Endodermal cell (in vitro differentiated cells): ENCODE measurements at regions not wholly inside any gene's neighbourhood (a gene's known extent, or its start where the extent isn't known, plus 50 kb on each side); places are given as distances from the start of the nearest gene placed in this dataset.

Experiments used
- DNase-seq: peaks from one replicate; pipeline ENCODE4 v3.0.0-alpha.2; 2017
- H3K27ac ChIP-seq: 2 replicates; pipeline ENCODE4 v1.5.1; 2013; ENCODE audit warnings: mild to moderate bottlenecking, low read depth, low read length, moderate library complexity
- H3K27me3 ChIP-seq: 2 replicates; pipeline ENCODE4 v1.6.1; 2013; ENCODE audit warnings: mild to moderate bottlenecking, low read length, moderate library complexity; ENCODE audit not compliant: insufficient read depth, control insufficient read depth, poor library complexity, severe bottlenecking
- H3K36me3 ChIP-seq: 2 replicates; pipeline ENCODE4 v1.7.0; 2013; ENCODE audit warnings: mild to moderate bottlenecking, low read length, moderate library complexity; ENCODE audit not compliant: control insufficient read depth, insufficient read depth
- H3K4me1 ChIP-seq: one replicate; pipeline ENCODE4 v1.7.0; 2013; ENCODE audit warnings: low read length; ENCODE audit not compliant: control insufficient read depth, insufficient read depth
- H3K4me3 ChIP-seq: 2 replicates; pipeline ENCODE4 v1.5.1; 2013; ENCODE audit warnings: mild to moderate bottlenecking, low read length, moderate library complexity
- H3K9ac ChIP-seq: 2 replicates; pipeline ENCODE4 v1.6.1; 2013; ENCODE audit warnings: mild to moderate bottlenecking, low read length, moderate library complexity; ENCODE audit not compliant: poor library complexity, severe bottlenecking; ENCODE audit errors: extremely low read depth
- H3K9me3 ChIP-seq: 2 replicates; pipeline ENCODE4 v1.6.1; 2013; ENCODE audit warnings: mild to moderate bottlenecking, low read length, moderate library complexity; ENCODE audit not compliant: control insufficient read depth
- H3K27ac Mint-ChIP-seq: 2 replicates; pipeline ENCODE4 v1.8.0; 2020; ENCODE audit warnings: mixed read lengths
- H3K27me3 Mint-ChIP-seq: 2 replicates; pipeline ENCODE4 v1.8.0; 2021; ENCODE audit warnings: mild to moderate bottlenecking, mixed read lengths; ENCODE audit not compliant: insufficient read depth
- H3K36me3 Mint-ChIP-seq: 2 replicates; pipeline ENCODE4 v1.8.0; 2020; ENCODE audit warnings: low read depth, mixed read lengths
- H3K4me1 Mint-ChIP-seq: 2 replicates; pipeline ENCODE4 v1.8.0; 2020; ENCODE audit warnings: mixed read lengths
- H3K4me3 Mint-ChIP-seq: 2 replicates; pipeline ENCODE4 v1.8.0; 2020; ENCODE audit warnings: mild to moderate bottlenecking, moderate library complexity, mixed read lengths
- H3K9me3 Mint-ChIP-seq: 2 replicates; pipeline ENCODE4 v1.8.0; 2020; ENCODE audit warnings: mild to moderate bottlenecking, mixed read lengths
- WGBS, 2 experiments: methylation state at CpG; one replicate each; pipeline versions ENCODE4 v1.1.5 to v1.1.7; 2013; ENCODE audit warnings: missing lambda C conversion rate in 2 of 2, mixed read lengths in 1 of 2; ENCODE audit not compliant: insufficient coverage in 1 of 2, insufficient read length in 1 of 2; 5-methylcytosine and 5-hydroxymethylcytosine counted together
- TF ChIP-seq, protein P1 (sequence below): fragments of 200-600 bp; sonication (generic); conservative IDR thresholded peaks from 2 replicates; pipeline ENCODE4 v1.5.0; 2021; ENCODE audit warnings: antibody characterized with exemption, mild to moderate bottlenecking

DNA sequence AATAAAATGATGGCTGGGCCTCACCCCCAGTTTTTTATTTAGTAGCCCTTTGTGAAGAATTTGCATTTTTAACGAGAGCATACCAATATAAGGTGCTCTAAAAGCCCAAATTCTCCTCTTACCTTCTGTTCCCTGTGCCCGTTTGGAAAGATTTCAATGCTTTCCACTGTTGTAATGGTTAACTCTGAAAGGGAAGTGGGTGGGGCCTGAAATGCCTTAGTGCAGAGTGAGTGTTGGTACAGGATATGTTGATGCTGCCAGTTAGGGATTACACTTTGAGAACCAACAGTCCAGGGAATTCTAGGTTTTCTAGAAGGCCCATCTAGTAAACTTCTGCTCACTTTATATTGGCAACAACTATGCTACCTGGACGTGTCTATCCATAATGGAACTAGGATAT lies 562.7 kb upstream of the NRSN1 start:
- Mint-ChIP-seq H3K27ac (no peak overlapping the region), H3K36me3 (peaks cover 1% of the 10 kb centered on the region), H3K27me3 (peaks cover 5% of the 10 kb centered on the region), H3K4me3 (no peak overlapping the region), H3K9me3 (peaks cover 15% of the 10 kb centered on the region), H3K4me1 (peaks cover 3% of the 10 kb centered on the region)
- 97 to 100% methylated on average over 2 to 3 of the region's 3 CpGs for WGBS, 2 experiments
- Histone ChIP-seq H3K4me3 (no peak overlapping the region), H3K27ac (no peak overlapping the region), H3K36me3 (no peaks in the 10 kb centered on the region), H3K4me1 (peaks cover 2% of the 10 kb centered on the region), H3K9me3 (peaks cover 20% of the 10 kb centered on the region), H3K27me3 (no peaks in the 10 kb centered on the region), H3K9ac (no peak overlapping the region)
- TF ChIP-seq, protein P1, sequence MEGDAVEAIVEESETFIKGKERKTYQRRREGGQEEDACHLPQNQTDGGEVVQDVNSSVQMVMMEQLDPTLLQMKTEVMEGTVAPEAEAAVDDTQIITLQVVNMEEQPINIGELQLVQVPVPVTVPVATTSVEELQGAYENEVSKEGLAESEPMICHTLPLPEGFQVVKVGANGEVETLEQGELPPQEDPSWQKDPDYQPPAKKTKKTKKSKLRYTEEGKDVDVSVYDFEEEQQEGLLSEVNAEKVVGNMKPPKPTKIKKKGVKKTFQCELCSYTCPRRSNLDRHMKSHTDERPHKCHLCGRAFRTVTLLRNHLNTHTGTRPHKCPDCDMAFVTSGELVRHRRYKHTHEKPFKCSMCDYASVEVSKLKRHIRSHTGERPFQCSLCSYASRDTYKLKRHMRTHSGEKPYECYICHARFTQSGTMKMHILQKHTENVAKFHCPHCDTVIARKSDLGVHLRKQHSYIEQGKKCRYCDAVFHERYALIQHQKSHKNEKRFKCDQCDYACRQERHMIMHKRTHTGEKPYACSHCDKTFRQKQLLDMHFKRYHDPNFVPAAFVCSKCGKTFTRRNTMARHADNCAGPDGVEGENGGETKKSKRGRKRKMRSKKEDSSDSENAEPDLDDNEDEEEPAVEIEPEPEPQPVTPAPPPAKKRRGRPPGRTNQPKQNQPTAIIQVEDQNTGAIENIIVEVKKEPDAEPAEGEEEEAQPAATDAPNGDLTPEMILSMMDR = no peak
- DNase-seq = no peak

DNA sequence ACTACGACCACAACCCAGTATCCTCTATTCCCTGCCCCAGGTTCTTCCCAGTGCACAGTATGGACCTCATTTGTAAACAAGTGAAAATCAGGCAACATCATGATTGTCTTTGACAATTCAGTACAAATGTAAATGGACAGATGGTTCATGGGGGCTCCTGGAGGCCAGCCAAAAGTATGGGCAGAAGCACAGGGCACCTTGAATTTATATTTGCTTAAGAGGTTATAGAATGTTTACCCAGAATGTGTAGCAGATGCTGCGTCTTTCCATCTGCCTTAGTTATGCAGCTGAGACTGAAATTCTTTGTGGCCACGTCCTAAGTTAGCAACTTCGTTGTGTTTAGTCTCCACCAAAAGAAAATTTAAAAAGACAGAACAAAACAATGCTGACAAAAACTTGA lies 559.6 kb upstream of the NRSN1 start:
- DNase-seq = no peak
- Histone ChIP-seq H3K9ac (no peak overlapping the region), H3K27me3 (no peaks in the 10 kb centered on the region), H3K4me3 (no peak overlapping the region), H3K9me3 (peaks cover 18% of the 10 kb centered on the region), H3K4me1 (no peaks in the 10 kb centered on the region), H3K27ac (no peak overlapping the region), H3K36me3 (no peaks in the 10 kb centered on the region)
- Mint-ChIP-seq H3K4me1 (no peaks in the 10 kb centered on the region), H3K27ac (no peak overlapping the region), H3K4me3 (no peak overlapping the region), H3K9me3 (peaks cover 14% of the 10 kb centered on the region), H3K36me3 (peaks cover 1% of the 10 kb centered on the region), H3K27me3 (peaks cover 5% of the 10 kb centered on the region)
- WGBS, 2 experiments = 90 to 94% methylated on average over 2 to 4 of the region's 4 CpGs
- TF ChIP-seq, protein P1 = no peak

DNA sequence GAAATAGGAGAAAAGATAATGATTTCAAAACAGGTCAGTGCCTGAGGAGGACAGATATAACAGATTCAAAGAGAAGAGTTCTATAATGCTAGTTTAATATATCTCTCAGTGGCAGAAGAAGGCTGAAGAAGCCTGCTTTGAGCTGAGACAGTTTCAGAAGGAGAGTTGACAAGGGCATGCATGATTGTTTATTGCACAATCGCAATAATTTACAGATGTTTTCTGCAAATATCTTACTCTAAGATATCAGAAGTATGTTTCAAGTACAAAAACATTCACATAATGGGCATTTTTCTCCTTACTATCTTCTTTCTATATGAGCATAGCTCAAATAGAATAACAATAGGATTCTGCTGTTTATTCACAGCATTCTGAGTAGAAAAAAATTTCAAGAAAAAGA lies 557.7 kb upstream of the NRSN1 start:
- Histone ChIP-seq H3K9ac (no peak overlapping the region), H3K9me3 (no peaks in the 10 kb centered on the region), H3K27ac (no peak overlapping the region), H3K4me1 (no peaks in the 10 kb centered on the region), H3K27me3 (no peaks in the 10 kb centered on the region), H3K36me3 (no peaks in the 10 kb centered on the region), H3K4me3 (no peak overlapping the region)
- Mint-ChIP-seq H3K27ac (no peak overlapping the region), H3K9me3 (peaks cover 3% of the 10 kb centered on the region), H3K4me3 (no peak overlapping the region), H3K27me3 (no peaks in the 10 kb centered on the region), H3K36me3 (no peaks in the 10 kb centered on the region), H3K4me1 (no peaks in the 10 kb centered on the region)
- WGBS, 2 experiments = 100% methylated on average over 1 of the region's 1 CpG; no CpG with 5 or more reads in 1 of the 2 experiments
- TF ChIP-seq, protein P1 = no peak
- DNase-seq = no peak
